HepG2 (cell line): ENCODE measurements at regions not wholly inside any gene's neighbourhood (a gene's known extent, or its start where the extent isn't known, plus 50 kb on each side); places are given as distances from the start of the nearest gene placed in this dataset.

Experiments
- ATAC-seq: fragments of 200-7000 bp; cut with Tn5 transposase; 3 replicates; pipeline ENCODE4 v1.9.1; 2020; ENCODE audit warnings: mild to moderate bottlenecking, moderate library complexity
- BruUV-seq: library from RNA; stranded (reverse); fragments of 400-500 nt; replicated peaks from 2 replicates; lab custom pipeline; 2021; lab: Mats Ljungman, UMichigan
- CTCF ChIA-PET: fragments of 300-600 bp; formaldehyde crosslinking; extraction: SDS; loops from one replicate; lab custom pipeline; 2021; ENCODE audit warnings: low total read pairs, inconsistent platforms, low intra/inter-chr PET ratio; lab: Yijun Ruan, JAX
- POLR2A ChIA-PET: fragments of 350-600 bp; sonication (Branson Sonifier 250); formaldehyde crosslinking; loops from one replicate; lab custom pipeline; 2020; ENCODE audit warnings: antibody characterized with exemption, inconsistent platforms; lab: Yijun Ruan, JAX
- DNase-seq: peaks from one replicate; pipeline ENCODE4 v3.0.0-alpha.2; 2015; ENCODE audit warnings: low spot score
- FAIRE-seq: peaks from 3 replicates; lab custom pipeline; 2011; peaks lifted over from hg19 to GRCh38; lab: Jason Lieb, UNC
- H2AFZ ChIP-seq: one replicate; pipeline ENCODE4 v1.6.1; 2011; ENCODE audit warnings: low read length, inconsistent platforms
- H3K27ac ChIP-seq: fragments of 300-600 bp; 3 replicates; pipeline ENCODE4 v1.8.0; 2011; ENCODE audit warnings: mixed run types, mild to moderate bottlenecking, mixed read lengths, low read length, inconsistent platforms; ENCODE audit not compliant: insufficient read depth; ENCODE audit errors: extremely low read length
- H3K27me3 ChIP-seq, 2 experiments: fragments of 200-600 bp in 1 of 2; 2 replicates in 1 of 2; 3 replicates in 1 of 2; pipeline versions ENCODE4 v1.6.0 to v1.8.0; 2011; ENCODE audit warnings: low read length in 2 of 2, mild to moderate bottlenecking in 2 of 2, moderate library complexity in 2 of 2, inconsistent platforms in 1 of 2; ENCODE audit not compliant: insufficient read depth in 2 of 2, control insufficient read depth in 1 of 2
- H3K36me3 ChIP-seq, 2 experiments: fragments of 200-600 bp in 1 of 2; replicated peaks in 1 of 2; 2 replicates in 1 of 2; 3 replicates in 1 of 2; pipeline versions ENCODE4 v1.5.1 to v1.8.0; 2011; ENCODE audit warnings: low read length in 2 of 2, inconsistent platforms in 1 of 2; ENCODE audit not compliant: insufficient read depth in 2 of 2, control insufficient read depth in 1 of 2
- H3K4me1 ChIP-seq: 2 replicates; pipeline ENCODE4 v1.5.1; 2012; ENCODE audit warnings: low read length, inconsistent platforms; ENCODE audit not compliant: insufficient read depth
- H3K4me2 ChIP-seq: 2 replicates; pipeline ENCODE4 v1.6.0; 2011; ENCODE audit warnings: low read depth, low read length, inconsistent platforms
- H3K4me3 ChIP-seq, 3 experiments: fragments of 200-600 bp in 1 of 3; sonication (generic), shearing (Covaris generic) in 1 of 3; replicated peaks in 1 of 3; 2 replicates each; pipeline ENCODE4 v1.5.1; 2011 to 2016; ENCODE audit warnings: low read length in 3 of 3, inconsistent platforms in 2 of 3, low read depth in 2 of 3, mild to moderate bottlenecking in 2 of 3, control low read depth in 1 of 3, mixed read lengths in 1 of 3; ENCODE audit not compliant: insufficient read depth in 1 of 3
- H3K79me2 ChIP-seq: one replicate; pipeline ENCODE4 v1.6.1; 2011; ENCODE audit warnings: low read length, inconsistent platforms; ENCODE audit not compliant: insufficient read depth
- H3K9ac ChIP-seq: 2 replicates; pipeline ENCODE4 v1.6.0; 2011; ENCODE audit warnings: mild to moderate bottlenecking, low read depth, low read length, inconsistent platforms; ENCODE audit not compliant: insufficient read depth
- H3K9me3 ChIP-seq: 2 replicates; pipeline ENCODE4 v1.5.1; 2012; ENCODE audit warnings: mild to moderate bottlenecking, low read length
- H4K20me1 ChIP-seq: 2 replicates; pipeline ENCODE4 v1.6.0; 2011; ENCODE audit warnings: inconsistent platforms, mild to moderate bottlenecking, low read length, moderate library complexity; ENCODE audit not compliant: insufficient read depth
- DMTF1 ChIP-seq: sonication (generic); formaldehyde crosslinking; IDR thresholded peaks from 2 replicates; pipeline ENCODE4 v1.4.0; 2020; ENCODE audit warnings: mild to moderate bottlenecking, missing genetic modification reagents
- ETV6 ChIP-seq: sonication (generic); formaldehyde crosslinking; conservative IDR thresholded peaks from 2 replicates; pipeline ENCODE4 v1.4.0; 2020; ENCODE audit warnings: missing genetic modification reagents
- FIP1L1 ChIP-seq: fragments of 200-400 bp; formaldehyde crosslinking; IDR thresholded peaks from 2 replicates; pipeline ENCODE4 v1.6.1; 2018; ENCODE audit warnings: low read depth, mild to moderate bottlenecking, low read length, moderate library complexity, borderline replicate concordance; ENCODE audit not compliant: insufficient read depth
- GATAD2A ChIP-seq: IDR thresholded peaks from 2 replicates; pipeline ENCODE4 v1.6.1; 2016
- GFI1 ChIP-seq: sonication (generic); formaldehyde crosslinking; IDR thresholded peaks from 2 replicates; pipeline ENCODE4 v1.5.0; 2020; ENCODE audit warnings: missing genetic modification reagents, mild to moderate bottlenecking, borderline replicate concordance
- HHEX ChIP-seq: IDR thresholded peaks from 2 replicates; pipeline ENCODE4 v1.6.1; 2016; ENCODE audit warnings: control low read depth
- TFE3 ChIP-seq: IDR thresholded peaks from 2 replicates; pipeline ENCODE4 v1.6.1; 2016
- ZIK1 ChIP-seq: sonication (generic); formaldehyde crosslinking; IDR thresholded peaks from 2 replicates; pipeline ENCODE4 v1.5.0; 2020; ENCODE audit warnings: mild to moderate bottlenecking, low read depth, missing genetic modification reagents, borderline replicate concordance
- ZMYM4 ChIP-seq: sonication (generic); formaldehyde crosslinking; IDR thresholded peaks from 2 replicates; pipeline ENCODE4 v1.8.1; 2023; ENCODE audit warnings: mild to moderate bottlenecking, missing genetic modification reagents
- ZNF160 ChIP-seq: sonication (generic); formaldehyde crosslinking; IDR thresholded peaks from 2 replicates; pipeline ENCODE4 v1.8.0; 2022; ENCODE audit warnings: mild to moderate bottlenecking, inconsistent platforms, missing genetic modification reagents
- ZNF557 ChIP-seq: sonication (generic); formaldehyde crosslinking; IDR thresholded peaks from 2 replicates; pipeline ENCODE4 v1.4.0; 2020; ENCODE audit warnings: missing genetic modification reagents
- ZNF572 ChIP-seq: sonication (generic); formaldehyde crosslinking; IDR thresholded peaks from 2 replicates; pipeline ENCODE4 v1.5.1; 2020; ENCODE audit warnings: mild to moderate bottlenecking, missing genetic modification reagents
- ZNF574 ChIP-seq: sonication (generic); formaldehyde crosslinking; IDR thresholded peaks from 2 replicates; pipeline ENCODE4 v1.4.0; 2020; ENCODE audit warnings: missing genetic modification reagents
- ZNF577 ChIP-seq: sonication (generic); formaldehyde crosslinking; IDR thresholded peaks from 2 replicates; pipeline ENCODE4 v1.4.0; 2020; ENCODE audit warnings: mild to moderate bottlenecking, low read depth, missing genetic modification reagents, borderline replicate concordance
- ZNF740 ChIP-seq: sonication (generic); formaldehyde crosslinking; IDR thresholded peaks from 2 replicates; pipeline ENCODE4 v1.4.0; 2020; ENCODE audit warnings: missing genetic modification reagents
- ZNF788 ChIP-seq: sonication (generic); formaldehyde crosslinking; IDR thresholded peaks from 2 replicates; pipeline ENCODE4 v1.5.0; 2020; ENCODE audit warnings: mild to moderate bottlenecking, missing genetic modification reagents, borderline replicate concordance
- ZSCAN29 ChIP-seq: sonication (generic); formaldehyde crosslinking; conservative IDR thresholded peaks from 2 replicates; pipeline ENCODE4 v1.4.0; 2020; ENCODE audit warnings: mild to moderate bottlenecking, missing genetic modification reagents
- WGBS: methylation state at CpG from one replicate; pipeline ENCODE4 v1.1.6; 2017; ENCODE audit warnings: low lambda C conversion rate; 5-methylcytosine and 5-hydroxymethylcytosine counted together
- in situ Hi-C: cut with HindIII; loops from 2 replicates; pipeline ENCODE4 v1.10.0; 2017; ENCODE audit warnings: low pct_unique_long_range_greater_than_20kb; ENCODE audit not compliant: extremely low pct_ligation_motif_present
- intact Hi-C: fragments of 100-400 bp; cut with micrococcal nuclease; formaldehyde crosslinking; loops from one replicate; pipeline ENCODE4 v1.10.0; 2022; ENCODE audit not compliant: unreplicated experiment

GRCh38 chr13:111006506-111007031, 91.7 kb upstream of the ANKRD10 start:
- no peak for FAIRE-seq
- DNase-seq: no peak
- ChIA-PET CTCF (no interaction called here), POLR2A (no interaction called here)
- Histone ChIP-seq H3K9me3 (no peaks in the 10 kb centered on the region), H3K36me3 (no peaks in the 10 kb centered on the region), H3K27ac (no peak overlapping the region), H3K4me2 (no peak overlapping the region), H3K27me3 (peaks cover 4 to 23% of the 10 kb centered on the region in 2 experiments; a peak in 4 of 5 replicates), H3K4me1 (no peaks in the 10 kb centered on the region), H3K4me3 (no peak overlapping the region), H4K20me1 (no peaks in the 10 kb centered on the region), H2AFZ (no peak overlapping the region), H3K9ac (no peak overlapping the region), H3K79me2 (no peaks in the 10 kb centered on the region)
- in situ Hi-C loops: no loop called here
- TF ChIP-seq FIP1L1 (no peak), GATAD2A (no peak), DMTF1 (CRISPR knock-in tag) (no peak), ZIK1 (CRISPR knock-in tag) (no peak), ZMYM4 (no peak), ZNF788 (CRISPR knock-in tag) (no peak), ETV6 (CRISPR knock-in tag) (no peak), ZNF572 (CRISPR knock-in tag) (no peak), ZNF160 (no peak), ZNF577 (CRISPR knock-in tag) (no peak), TFE3 (CRISPR knock-in tag) (no peak), HHEX (CRISPR knock-in tag) (no peak), GFI1 (CRISPR knock-in tag) (no peak), ZSCAN29 (CRISPR knock-in tag) (no peak), ZNF557 (CRISPR knock-in tag) (no peak), ZNF574 (CRISPR knock-in tag) (no peak), ZNF740 (CRISPR knock-in tag) (no peak)
- no peak for ATAC-seq
- BruUV-seq: no TSS peak
- intact Hi-C loops: no loop called here
- WGBS: 44% methylated on average over 13 of the region's 13 CpGs
